Common myeloid progenitor, CD34-positive (primary cell): ENCODE measurements at regions not wholly inside any gene's neighbourhood (a gene's known extent, or its start where the extent isn't known, plus 50 kb on each side); places are given as distances from the start of the nearest gene placed in this dataset.
"Not testable (repeated sequence)": the region's sequence is repeated elsewhere in the genome, so short reads cannot be mapped to it uniquely, and the experiment has no call there.

Experiments
- CTCF ChIA-PET: fragments of 350-600 bp; sonication (Branson Sonifier 250); formaldehyde crosslinking; loops from one replicate; lab custom pipeline; 2021; ENCODE audit warnings: antibody characterized with exemption; lab: Charles Lee
- POLR2A ChIA-PET: fragments of 350-600 bp; sonication (Branson Sonifier 250); formaldehyde crosslinking; loops from one replicate; lab custom pipeline; 2021; ENCODE audit warnings: antibody characterized with exemption; lab: Charles Lee
- DNase-seq, 3 donors: peaks; one replicate each; pipeline versions ENCODE4 v3.0.0 to v3.0.0-alpha.2; 2013
- H3K27ac ChIP-seq, 2 experiments: 1 replicate in 1 of 2; 2 replicates in 1 of 2; pipeline ENCODE4 v1.7.0; 2013; ENCODE audit warnings: inconsistent platforms in 2 of 2, low read length in 2 of 2, mild to moderate bottlenecking in 2 of 2, low read depth in 1 of 2, moderate library complexity in 1 of 2; ENCODE audit not compliant: severe bottlenecking in 2 of 2, insufficient read depth in 1 of 2, poor library complexity in 1 of 2
- H3K27me3 ChIP-seq, 5 experiments: replicated peaks in 2 of 5; 1 replicate in 3 of 5; 2 replicates in 2 of 5; pipeline versions ENCODE4 v1.6.1 to v1.7.0; 2013; ENCODE audit warnings: low read length in 4 of 5, mild to moderate bottlenecking in 2 of 5, moderate library complexity in 2 of 5, inconsistent platforms in 1 of 5; ENCODE audit not compliant: insufficient read depth in 5 of 5, control insufficient read depth in 4 of 5
- H3K36me3 ChIP-seq, 4 experiments: 1 replicate in 2 of 4; 2 replicates in 2 of 4; pipeline versions ENCODE4 v1.6.1 to v1.7.0; 2013; ENCODE audit warnings: low read length in 3 of 4, control low read depth in 1 of 4, mild to moderate bottlenecking in 1 of 4; ENCODE audit not compliant: control insufficient read depth in 4 of 4, insufficient read depth in 4 of 4
- H3K4me1 ChIP-seq, 4 experiments: 1 replicate in 3 of 4; 2 replicates in 1 of 4; pipeline versions ENCODE4 v1.6.1 to v1.7.1; 2013; ENCODE audit warnings: low read length in 3 of 4, mild to moderate bottlenecking in 3 of 4, control low read depth in 1 of 4, inconsistent platforms in 1 of 4, moderate library complexity in 1 of 4; ENCODE audit not compliant: control insufficient read depth in 4 of 4, insufficient read depth in 4 of 4; ENCODE audit errors: control extremely low read depth in 1 of 4
- H3K4me3 ChIP-seq, 7 experiments: 1 replicate in 4 of 7; 2 replicates in 3 of 7; pipeline versions ENCODE4 v1.5.1 to v1.7.0; 2013; ENCODE audit warnings: mild to moderate bottlenecking in 7 of 7, low read length in 6 of 7, moderate library complexity in 6 of 7, inconsistent platforms in 2 of 7, low read depth in 2 of 7, control low read depth in 1 of 7; ENCODE audit not compliant: insufficient read depth in 4 of 7, control insufficient read depth in 1 of 7; ENCODE audit errors: extremely low read depth in 1 of 7
- H3K9me3 ChIP-seq, 5 experiments: 1 replicate in 4 of 5; 2 replicates in 1 of 5; pipeline versions ENCODE4 v1.6.1 to v1.7.1; 2013; ENCODE audit warnings: low read length in 4 of 5, mild to moderate bottlenecking in 2 of 5, inconsistent platforms in 1 of 5, low read depth in 1 of 5, moderate library complexity in 1 of 5; ENCODE audit not compliant: control insufficient read depth in 4 of 5, insufficient read depth in 2 of 5; ENCODE audit errors: control extremely low read depth in 1 of 5
- WGBS: methylation state at CpG from one replicate; pipeline ENCODE4 v1.1.5; 2013; ENCODE audit not compliant: insufficient coverage; 5-methylcytosine and 5-hydroxymethylcytosine counted together

- no peak overlapping the region for H3K4me3 ChIP-seq
- CTCF ChIA-PET = no interaction called here
- H3K27me3 ChIP-seq = no peaks in the 10 kb centered on the region
- POLR2A ChIA-PET = interaction anchor here (0.6 kb wide), 1 partner anchor 821 kb away, joined by 3 read pairs; no protein-coding TSS in a partner anchor
- DNase-seq = no peak
- H3K4me1 ChIP-seq = peaks cover 0 to 2% (median 0%) of the 10 kb centered on the region in 4 experiments
- H3K36me3 ChIP-seq = no peaks in the 10 kb centered on the region
- peaks cover 0 to 2% (median under 1%) of the 10 kb centered on the region in 5 experiments for H3K9me3 ChIP-seq
- no peak overlapping the region for H3K27ac ChIP-seq
Measured at GRCh38 chr3:16708285-16708684, 103.1 kb upstream of the DAZL start.

DNA sequence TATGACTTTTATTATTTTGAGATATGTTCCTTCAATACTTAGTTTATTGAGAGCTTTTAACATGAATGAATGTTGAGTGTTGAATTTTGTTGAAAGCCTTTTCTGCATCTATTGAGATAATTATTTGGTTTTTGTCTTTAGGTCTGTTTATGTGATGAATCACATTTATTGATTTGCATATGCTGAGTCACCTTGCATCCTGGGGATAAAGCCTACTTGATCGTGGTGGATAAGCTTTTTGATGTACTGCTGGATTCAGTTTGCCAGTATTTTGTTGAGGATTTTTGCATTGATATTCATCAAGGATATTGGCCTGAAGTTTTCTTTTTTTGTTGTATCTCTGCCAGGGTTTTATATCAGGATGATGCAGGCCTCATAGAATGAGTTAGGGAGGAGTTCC lies 106.5 kb upstream of the DAZL start:
- POLR2A ChIA-PET, CTCF ChIA-PET, H3K27me3 ChIP-seq, H3K27ac ChIP-seq, H3K36me3 ChIP-seq, DNase-seq, H3K4me1 ChIP-seq, H3K4me3 ChIP-seq: not testable (repeated sequence)
- 90% methylated on average over 1 of the region's 1 CpG for WGBS
- H3K9me3 ChIP-seq = peaks cover 0 to 16% (median 4%) of the 10 kb centered on the region in 5 experiments

GRCh38 chr3:16715281-16715680 lies 110.1 kb upstream of the DAZL start:
- DNase-seq = no peak
- H3K4me1 ChIP-seq = no peaks in the 10 kb centered on the region
- no peak overlapping the region for H3K4me3 ChIP-seq
- whole genome bisulfite sequencing = 98% methylated on average over 4 of the region's 4 CpGs
- H3K9me3 ChIP-seq = peaks cover 0 to 16% (median 4%) of the 10 kb centered on the region in 5 experiments
- POLR2A ChIA-PET = no interaction called here
- no peak overlapping the region for H3K27ac ChIP-seq
- no peaks in the 10 kb centered on the region for H3K36me3 ChIP-seq
- H3K27me3 ChIP-seq = no peaks in the 10 kb centered on the region
- CTCF ChIA-PET = no interaction called here

GRCh38 chr3:16719426-16719825 lies 114.2 kb upstream of the DAZL start:
- Histone ChIP-seq H3K36me3 (no peaks in the 10 kb centered on the region), H3K27me3 (no peaks in the 10 kb centered on the region), H3K4me1 (no peaks in the 10 kb centered on the region), H3K27ac (no peak overlapping the region), H3K4me3 (no peak overlapping the region), H3K9me3 (peaks cover 0 to 7% (median 0%) of the 10 kb centered on the region in 5 experiments)
- POLR2A ChIA-PET = no interaction called here
- CTCF ChIA-PET = no interaction called here
- DNase-seq = no peak
- no CpG with 5 or more reads among the region's 3 CpGs for WGBS

- H3K36me3 ChIP-seq = no peaks in the 10 kb centered on the region
- POLR2A ChIA-PET = no interaction called here
- no peak overlapping the region for H3K27ac ChIP-seq
- H3K4me1 ChIP-seq = no peaks in the 10 kb centered on the region
- CTCF ChIA-PET = no interaction called here
- DNase-seq = no peak
- H3K27me3 ChIP-seq = no peaks in the 10 kb centered on the region
- H3K9me3 ChIP-seq = peaks cover 0 to 2% (median 0%) of the 10 kb centered on the region in 5 experiments
- no peak overlapping the region for H3K4me3 ChIP-seq
- 100% methylated on average over 1 of the region's 3 CpGs for WGBS
Measured at GRCh38 chr3:16720367-16720940, 115.2 kb upstream of the DAZL start.

GRCh38 chr3:16721494-16721893 lies 116.3 kb upstream of the DAZL start:
- DNase-seq = no peak
- WGBS = 100% methylated on average over 1 of the region's 3 CpGs
- Histone ChIP-seq H3K4me1 (no peaks in the 10 kb centered on the region), H3K9me3 (peaks cover 0 to 12% (median under 1%) of the 10 kb centered on the region in 5 experiments), H3K27ac (no peak overlapping the region), H3K4me3 (no peak overlapping the region), H3K27me3 (no peaks in the 10 kb centered on the region), H3K36me3 (no peaks in the 10 kb centered on the region)
- POLR2A ChIA-PET = no interaction called here
- CTCF ChIA-PET = interaction anchor here (0.6 kb wide), 1 partner anchor 1000 kb away, joined by 3 read pairs; no protein-coding TSS in a partner anchor

GRCh38 chr3:16723978-16724377 lies 118.8 kb upstream of the DAZL start:
- ChIA-PET CTCF (no interaction called here), POLR2A (no interaction called here)
- Histone ChIP-seq H3K4me1 (no peaks in the 10 kb centered on the region), H3K27ac (no peak overlapping the region), H3K4me3 (no peak overlapping the region), H3K9me3 (peaks cover 0 to 17% (median 2%) of the 10 kb centered on the region in 5 experiments), H3K27me3 (no peaks in the 10 kb centered on the region), H3K36me3 (no peaks in the 10 kb centered on the region)
- DNase-seq = peak in 2 of 3 donors; percentile 12 to 28
- WGBS = no CpG with 5 or more reads among the region's 1 CpG
